H1 (cell line): ENCODE measurements at regions not wholly inside any gene's neighbourhood (a gene's known extent, or its start where the extent isn't known, plus 50 kb on each side); places are given as distances from the start of the nearest gene placed in this dataset.

ENCODE experiments used
- ATF2 ChIP-seq: IDR thresholded peaks from 2 replicates; pipeline ENCODE4 v1.6.1; 2012; ENCODE audit warnings: low read length, inconsistent platforms
- CHD7 ChIP-seq: fragments of 300-600 bp; sonication (generic); IDR thresholded peaks from 2 replicates; pipeline ENCODE4 v1.7.1; 2012; ENCODE audit warnings: low read length, moderate library complexity, mild to moderate bottlenecking, inconsistent platforms; ENCODE audit not compliant: insufficient replicate concordance
- EZH2 ChIP-seq: fragments of 200-600 bp; sonication (generic); IDR thresholded peaks from 2 replicates; pipeline ENCODE4 v1.7.1; 2012; ENCODE audit warnings: low read depth, mild to moderate bottlenecking, moderate library complexity, low read length, inconsistent platforms; ENCODE audit not compliant: severe bottlenecking
- KDM1A ChIP-seq: fragments of 200-600, 300-600 bp; sonication (generic); IDR thresholded peaks from 2 replicates; pipeline ENCODE4 v1.7.1; 2016; ENCODE audit warnings: mild to moderate bottlenecking, low read length, borderline replicate concordance
- MAFK ChIP-seq: IDR thresholded peaks from 2 replicates; pipeline ENCODE4 v1.6.1; 2012; ENCODE audit warnings: low read depth, mild to moderate bottlenecking, improper control_type of control experiment, low read length
- MAX ChIP-seq: IDR thresholded peaks from 2 replicates; pipeline ENCODE4 v1.6.1; 2012; ENCODE audit warnings: inconsistent platforms
- RNF2 ChIP-seq: fragments of 200-900, 300-1000 bp; sonication (generic); IDR thresholded peaks from 2 replicates; pipeline ENCODE4 v1.7.1; 2016; ENCODE audit warnings: borderline replicate concordance, low read depth, mild to moderate bottlenecking, antibody characterized with exemption, low read length; ENCODE audit not compliant: poor library complexity, severe bottlenecking; ENCODE audit errors: missing control alignments
- SIX5 ChIP-seq: IDR thresholded peaks from 2 replicates; pipeline ENCODE4 v1.6.1; 2011; ENCODE audit warnings: mild to moderate bottlenecking, low read depth, low read length
- SRF ChIP-seq: IDR thresholded peaks from 2 replicates; pipeline ENCODE4 v1.6.1; 2011; ENCODE audit warnings: mild to moderate bottlenecking, low read depth, low read length, moderate library complexity
- TCF12 ChIP-seq: IDR thresholded peaks from 2 replicates; pipeline ENCODE4 v1.6.1; 2011; ENCODE audit warnings: low read depth, mild to moderate bottlenecking, low read length

DNA sequence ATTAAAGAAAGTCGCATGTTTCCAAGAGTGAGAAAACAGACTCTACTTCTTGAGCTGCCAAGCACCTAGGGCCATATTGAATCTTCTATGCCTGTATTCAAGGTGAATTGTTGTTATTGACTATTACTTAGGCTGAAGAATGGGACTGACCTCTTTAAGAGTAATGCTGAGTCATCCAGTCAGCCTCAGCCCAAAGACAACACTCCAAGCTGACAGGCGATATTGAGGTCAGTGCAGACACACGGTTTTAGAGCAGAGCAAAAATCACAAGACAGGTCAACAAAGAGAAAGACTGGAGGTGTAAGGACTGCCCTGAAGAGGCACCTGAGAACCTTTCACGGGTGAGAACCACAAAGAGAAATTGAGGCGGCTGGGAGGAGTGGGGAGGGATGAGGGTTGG is 146.9 kb downstream of the MIS18A start (continued):
- no peak for TF ChIP-seq CHD7
- TF ChIP-seq TCF12: no peak
- TF ChIP-seq RNF2: no peak
- peak; percentile 59 for TF ChIP-seq MAFK
- TF ChIP-seq SRF: no peak
- no peak for TF ChIP-seq MAX
- no peak for TF ChIP-seq SIX5
- TF ChIP-seq EZH2: no peak
- TF ChIP-seq KDM1A: no peak
- no peak for TF ChIP-seq ATF2
